GF-D8 (cell line): ENCODE measurements at regions not wholly inside any gene's neighbourhood (a gene's known extent, or its start where the extent isn't known, plus 50 kb on each side); places are given as distances from the start of the nearest gene placed in this dataset.

ENCODE experiments used
- DNase-seq: peaks from one replicate; lab custom pipeline; 2025; lab: John Stamatoyannopoulos, UW

DNA sequence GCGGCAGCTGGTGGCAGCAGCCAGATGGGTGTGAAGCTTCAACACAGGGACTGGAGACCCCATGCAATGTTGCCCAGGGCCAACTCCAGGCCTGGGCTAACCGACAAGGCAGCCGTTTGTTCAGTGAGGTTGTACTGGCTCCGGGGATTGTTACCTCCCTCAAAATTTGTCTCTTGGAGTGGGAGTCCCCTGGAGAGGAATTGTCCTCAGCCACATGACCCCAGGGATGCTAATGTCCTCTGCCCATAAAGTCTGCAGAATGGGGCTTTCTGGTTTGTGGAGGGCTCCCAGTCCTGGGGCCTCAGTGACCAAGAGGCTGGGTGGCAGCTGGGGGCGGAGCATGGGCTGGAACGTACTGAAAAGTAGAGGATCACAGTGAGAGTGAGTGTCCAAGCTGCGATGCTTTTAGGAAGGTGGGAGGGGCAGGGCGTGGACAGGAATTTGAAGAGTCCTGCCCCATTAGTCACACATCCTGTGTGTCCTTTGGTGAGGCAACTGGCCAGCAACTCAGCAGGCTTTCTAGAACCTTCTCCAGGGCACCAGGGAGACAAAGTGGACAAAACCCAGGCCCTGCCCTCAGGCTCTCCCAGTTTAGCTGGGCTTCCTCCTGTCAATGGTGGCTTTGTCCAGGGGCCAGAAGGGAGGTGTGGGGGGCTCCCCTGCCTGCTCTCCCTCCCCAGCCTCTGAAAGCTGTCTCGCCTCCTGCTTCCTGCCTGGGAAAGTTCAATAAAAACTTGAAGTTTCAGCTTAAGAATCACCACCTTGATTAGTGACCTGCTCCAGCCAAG, 114.0 kb downstream of the NSG2 start:
- no peak for DNase-seq

DNA sequence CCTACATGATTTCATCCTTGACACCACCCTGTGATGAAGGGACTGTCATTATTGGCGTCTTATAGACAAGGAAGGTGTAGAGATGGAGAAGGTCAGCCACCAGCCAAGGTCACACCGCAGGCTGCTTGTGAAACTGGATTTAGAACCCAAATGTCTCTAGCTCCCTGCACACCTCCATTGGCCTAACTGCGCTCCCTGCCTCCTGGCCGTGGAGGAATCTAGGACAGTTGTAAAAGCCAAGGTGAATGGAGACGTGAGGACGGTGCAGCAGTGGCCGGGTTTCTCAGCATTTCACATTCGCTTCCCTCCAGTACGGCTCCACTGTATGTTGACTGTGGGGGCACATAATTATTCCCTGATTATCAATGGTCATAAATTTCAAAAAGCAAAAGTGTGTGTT, 119.9 kb downstream of the NSG2 start:
- no peak for DNase-seq

DNA sequence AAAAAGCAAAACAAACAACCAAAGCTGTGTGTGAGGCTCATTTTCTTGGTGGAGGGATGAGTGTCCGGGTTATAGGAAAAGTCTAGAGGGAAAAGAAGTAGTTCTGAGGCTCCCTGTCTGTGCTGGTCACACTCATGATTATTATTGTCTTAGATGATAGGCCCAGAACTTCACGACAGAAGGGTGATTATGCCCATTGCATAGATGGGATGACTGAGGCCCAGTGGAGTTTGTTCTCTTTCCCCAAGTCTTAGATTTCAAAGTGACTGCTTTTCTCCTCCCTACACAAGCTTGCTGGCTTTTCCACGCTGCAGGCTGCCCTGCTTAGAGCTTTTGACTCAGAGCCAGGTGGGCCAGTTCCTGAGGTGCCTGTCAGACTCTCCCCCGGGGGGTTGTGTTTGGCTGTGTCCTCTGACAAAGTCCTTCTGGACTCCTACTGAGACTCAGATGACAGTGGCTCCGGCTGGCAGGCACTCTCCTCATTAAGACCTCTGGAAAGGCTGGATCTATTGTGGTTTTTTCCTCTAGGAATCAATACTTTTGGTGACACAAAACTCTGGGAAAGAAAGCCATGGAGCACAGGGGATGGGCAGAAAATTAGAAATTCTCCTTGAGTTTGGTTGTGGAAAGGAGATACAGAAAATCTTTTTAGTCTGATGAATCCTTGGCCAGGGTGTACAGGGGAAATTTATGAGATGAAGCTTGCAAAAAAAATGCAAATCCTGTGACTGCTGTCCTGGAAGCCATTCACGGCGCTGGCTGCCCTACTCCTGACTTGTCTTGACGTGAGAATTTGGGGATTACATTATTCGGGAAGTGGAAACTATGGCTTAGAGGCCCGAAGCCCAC, 120.9 kb downstream of the NSG2 start:
- no peak for DNase-seq

DNA sequence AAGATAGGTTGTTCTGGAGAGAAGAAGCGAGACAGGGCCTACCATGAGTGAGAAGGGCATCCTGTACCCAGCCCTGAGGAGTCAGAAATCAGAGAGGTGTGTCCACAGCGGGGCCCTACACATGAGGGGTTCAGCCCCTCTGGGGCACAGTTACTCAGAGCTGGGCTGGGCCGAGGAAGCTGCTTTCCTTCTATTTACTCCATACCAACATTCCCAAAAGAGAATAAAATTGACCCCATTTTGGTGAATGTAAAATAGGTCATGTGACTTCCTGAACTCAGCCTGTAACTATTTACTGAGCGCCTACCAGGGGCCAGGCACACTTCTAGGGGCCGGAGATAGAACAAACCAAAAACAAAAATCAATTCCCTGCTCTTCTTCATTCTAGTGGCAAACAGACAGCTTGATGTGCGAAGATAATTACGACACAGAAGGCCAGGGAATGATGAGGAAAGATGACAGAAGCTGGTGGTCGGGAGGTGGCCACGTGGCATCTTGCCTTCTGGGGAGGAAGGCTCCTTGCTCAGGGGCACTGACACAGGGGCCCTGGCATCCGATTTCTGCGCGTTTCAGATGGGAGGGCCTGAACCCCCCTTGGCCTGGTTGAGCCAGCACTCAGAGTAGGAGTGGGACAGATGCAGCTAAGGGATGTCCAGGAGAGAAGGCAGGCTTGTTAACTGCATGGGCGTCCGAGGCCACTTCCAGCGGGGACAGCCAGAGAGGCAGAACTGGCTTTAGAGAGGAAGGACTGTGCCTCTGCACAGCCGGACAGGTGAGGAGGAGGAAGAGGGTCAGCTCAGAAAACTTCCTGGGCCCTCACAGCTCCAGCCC, 121.8 kb downstream of the NSG2 start:
- DNase-seq = no peak

DNA sequence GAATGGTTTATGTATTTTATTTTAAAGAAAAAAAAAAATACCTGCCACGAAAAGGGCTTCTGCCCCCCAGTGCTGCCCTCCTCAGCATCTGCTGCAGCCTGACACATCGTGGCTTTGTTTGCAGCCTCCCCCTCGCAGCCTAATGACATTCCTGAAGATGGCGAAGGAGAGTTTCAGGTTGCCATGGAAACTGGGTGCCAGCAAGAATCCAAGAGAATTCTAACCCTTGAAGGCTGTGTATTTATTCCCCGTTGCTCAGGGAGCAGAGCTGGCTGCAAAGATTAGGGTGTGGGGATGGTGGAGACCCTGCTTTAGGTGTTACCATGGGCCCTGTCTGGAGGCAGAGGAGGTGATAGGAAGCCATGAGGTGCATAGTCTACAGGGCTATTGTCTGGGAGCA, 126.6 kb downstream of the NSG2 start:
- no peak for DNase-seq

DNA sequence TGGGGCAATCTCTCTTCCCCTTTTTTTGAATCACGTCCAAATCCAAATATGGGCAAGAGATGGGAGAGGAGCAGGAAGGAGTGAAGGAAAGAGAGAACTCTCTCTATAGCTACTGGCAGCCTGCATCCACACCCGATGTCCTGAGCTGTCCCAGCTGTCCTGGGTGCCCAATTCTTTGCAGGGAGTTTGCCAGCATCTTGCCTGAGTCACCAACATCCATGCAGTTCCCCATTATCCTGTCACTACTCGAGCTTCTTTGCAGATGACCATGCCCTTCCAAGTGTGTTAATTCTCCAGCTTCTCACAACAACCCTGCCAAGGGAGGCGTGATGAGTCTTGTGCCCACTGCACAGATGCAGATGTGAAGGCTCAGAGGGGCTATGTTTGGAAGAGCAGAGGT, 127.1 kb downstream of the NSG2 start:
- no peak for DNase-seq

DNA sequence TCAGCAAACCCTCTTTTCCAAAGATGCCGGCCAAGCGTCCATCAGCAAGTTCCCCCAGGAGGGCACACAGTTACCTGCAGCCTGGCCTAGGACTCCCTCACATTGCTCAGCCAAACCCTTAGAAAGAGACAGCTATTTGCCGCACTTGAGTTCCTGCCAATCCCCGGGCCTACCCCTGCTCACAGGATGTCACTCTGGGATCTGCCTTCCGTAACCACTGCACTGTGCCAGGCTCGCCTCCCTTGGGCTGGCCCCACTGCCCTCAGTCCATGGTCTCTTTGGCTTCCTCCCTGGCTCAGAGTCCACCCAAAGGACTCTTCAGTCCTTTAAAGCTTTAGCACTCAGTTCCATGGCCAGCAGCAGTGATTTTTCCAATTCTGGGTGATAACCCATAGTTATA, 128.3 kb downstream of the NSG2 start:
- no peak for DNase-seq

DNA sequence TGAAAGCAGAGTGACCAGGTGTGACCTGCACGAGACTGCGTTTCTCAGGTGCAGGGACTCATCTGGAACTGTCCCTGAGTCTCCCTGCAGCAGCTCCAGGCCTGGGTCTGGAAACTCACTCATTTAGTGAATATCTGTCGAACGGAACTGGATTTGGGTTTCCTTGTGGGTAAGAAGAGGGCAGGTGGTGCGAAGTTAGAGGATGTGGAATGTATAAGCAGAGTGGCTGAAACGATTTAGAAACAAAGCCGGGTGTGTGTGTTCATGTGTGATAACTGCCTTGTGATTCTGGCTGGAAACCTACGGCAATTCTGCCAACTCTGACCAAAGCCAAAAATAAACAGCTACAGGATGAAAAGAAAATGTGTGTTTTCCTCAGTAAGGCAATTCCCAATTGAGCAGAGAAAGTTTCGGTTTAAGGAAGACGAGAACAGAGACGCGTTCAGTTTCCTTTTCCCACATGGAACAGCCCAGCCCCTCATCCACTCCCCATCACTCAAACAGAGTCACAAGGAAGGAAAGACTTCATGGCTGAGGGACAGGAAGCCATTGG, 130.3 kb downstream of the NSG2 start:
- DNase-seq = no peak

DNA sequence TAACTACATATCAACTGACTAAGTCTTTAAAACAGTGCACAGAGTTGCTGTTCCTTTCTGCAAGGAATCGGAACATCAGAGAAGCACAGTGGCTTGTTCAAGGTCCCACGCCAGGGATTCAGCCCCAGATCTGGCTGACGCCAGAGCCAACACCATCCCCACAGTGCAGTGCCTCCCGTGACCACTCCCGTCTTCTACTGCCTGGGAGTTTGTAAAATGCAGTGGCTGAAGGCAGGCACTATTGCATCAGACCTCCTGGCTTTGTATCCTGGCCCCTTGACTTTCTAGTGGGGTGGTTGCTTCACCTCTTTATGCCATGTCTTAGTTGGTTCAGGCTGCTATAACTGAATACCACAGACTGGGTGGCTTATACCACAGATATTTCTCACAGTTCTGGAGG, 131.0 kb downstream of the NSG2 start:
- DNase-seq = no peak

DNA sequence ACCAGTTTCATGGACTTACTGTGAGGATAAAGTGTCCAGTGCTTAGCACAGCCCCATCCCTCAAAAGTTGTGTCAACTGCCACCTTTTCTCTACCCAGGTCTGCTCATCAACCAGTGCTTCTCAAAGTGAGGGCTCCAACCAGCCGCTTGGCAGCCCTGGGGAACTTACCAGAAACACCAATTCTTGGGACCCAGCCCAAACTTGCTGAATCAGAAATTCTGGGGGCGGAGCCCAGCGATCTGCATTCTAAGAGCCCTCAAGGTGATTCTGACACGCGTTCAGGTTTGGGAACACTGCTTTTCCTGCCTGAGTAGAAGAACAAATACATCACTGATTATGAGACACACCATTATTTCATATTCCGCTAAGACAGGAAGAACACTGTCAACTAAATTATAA, 132.0 kb downstream of the NSG2 start:
- no peak for DNase-seq

DNA sequence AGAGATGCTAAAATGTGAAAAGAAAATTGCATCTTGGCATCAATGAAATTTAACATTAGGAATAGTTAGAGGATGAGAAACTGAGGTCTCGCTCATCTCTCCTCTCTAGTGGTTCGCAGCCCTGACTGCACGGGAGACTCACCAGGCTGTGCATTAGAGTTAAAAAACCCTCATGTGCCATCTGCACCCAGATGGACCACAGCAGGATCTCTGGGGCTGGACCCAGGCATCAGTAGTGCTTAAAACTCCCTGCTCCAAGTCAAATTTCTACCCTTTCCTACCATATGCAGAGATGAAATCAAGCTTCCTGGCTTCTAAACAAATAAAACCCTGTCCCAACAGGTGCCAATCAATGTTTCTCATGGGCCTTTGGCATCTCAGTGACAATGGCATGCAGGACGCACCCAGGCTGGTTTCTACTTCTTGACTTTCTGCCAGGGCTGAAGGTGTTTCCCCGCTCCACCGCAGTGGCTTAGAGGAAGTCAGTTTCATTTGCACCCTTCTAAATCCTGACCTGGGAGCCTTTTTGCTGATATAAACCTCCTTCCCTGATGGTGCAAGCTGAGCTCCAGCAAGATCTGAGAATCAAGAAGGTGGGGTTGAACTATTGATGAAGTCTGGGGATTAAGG, 132.6 kb downstream of the NSG2 start:
- DNase-seq = no peak

DNA sequence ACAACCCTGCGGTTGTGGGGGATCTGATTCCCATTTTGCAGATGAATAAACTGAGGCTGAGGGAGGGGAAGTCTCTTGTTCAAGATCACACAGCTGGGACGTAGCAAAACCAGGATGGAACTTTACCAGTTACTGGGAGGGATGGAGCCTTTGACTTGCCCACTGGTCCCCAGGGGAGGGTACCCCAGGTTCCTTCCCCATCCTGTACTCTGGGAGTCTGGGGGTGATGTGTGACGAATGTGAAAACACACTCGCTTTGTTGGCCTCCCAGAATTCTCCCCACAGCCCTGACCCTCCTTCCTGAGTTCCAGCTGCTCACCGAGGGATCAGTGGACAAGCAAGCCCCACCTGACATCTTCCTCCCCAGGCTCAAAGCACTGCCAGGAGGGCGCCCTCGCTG, 135.1 kb downstream of the NSG2 start:
- no peak for DNase-seq

DNA sequence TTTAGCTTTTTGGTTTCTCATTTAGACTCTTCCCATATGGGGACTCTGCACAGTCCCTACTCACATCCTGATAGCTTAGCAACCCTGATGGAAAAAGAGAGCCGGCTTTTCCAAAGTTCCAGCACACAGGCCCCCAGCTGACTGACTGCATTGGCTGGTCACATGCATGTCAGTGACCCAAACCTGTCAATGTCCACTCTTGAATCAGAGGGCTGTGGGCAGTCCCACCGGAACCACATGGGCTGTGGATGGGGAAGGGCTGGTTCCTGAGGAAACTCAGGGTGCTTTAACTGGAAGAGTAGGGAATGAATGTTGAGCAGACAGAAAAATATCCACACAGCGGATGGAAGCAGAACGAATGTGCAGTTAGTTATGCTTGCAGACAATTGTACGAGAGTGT, 136.6 kb downstream of the NSG2 start:
- DNase-seq = no peak

DNA sequence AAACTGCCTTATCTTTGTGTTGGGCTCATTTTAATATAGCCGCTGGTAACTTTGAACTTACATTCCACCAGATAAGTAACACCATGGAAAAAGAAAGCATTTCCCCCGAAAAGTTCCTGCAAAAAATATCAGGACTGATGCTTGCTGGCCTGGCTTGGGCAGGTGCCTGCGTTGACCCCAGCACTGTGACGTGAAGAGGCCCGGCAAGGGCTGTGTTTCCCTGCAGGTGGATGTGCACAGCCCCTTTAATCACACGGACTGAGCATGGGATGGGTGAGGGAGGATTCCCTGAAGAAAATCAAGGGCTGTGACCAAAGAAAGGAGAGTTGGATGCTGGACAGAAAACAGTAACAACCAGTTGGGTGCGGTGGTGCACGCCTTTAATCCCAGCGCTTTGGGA, 138.2 kb downstream of the NSG2 start:
- DNase-seq = no peak

DNA sequence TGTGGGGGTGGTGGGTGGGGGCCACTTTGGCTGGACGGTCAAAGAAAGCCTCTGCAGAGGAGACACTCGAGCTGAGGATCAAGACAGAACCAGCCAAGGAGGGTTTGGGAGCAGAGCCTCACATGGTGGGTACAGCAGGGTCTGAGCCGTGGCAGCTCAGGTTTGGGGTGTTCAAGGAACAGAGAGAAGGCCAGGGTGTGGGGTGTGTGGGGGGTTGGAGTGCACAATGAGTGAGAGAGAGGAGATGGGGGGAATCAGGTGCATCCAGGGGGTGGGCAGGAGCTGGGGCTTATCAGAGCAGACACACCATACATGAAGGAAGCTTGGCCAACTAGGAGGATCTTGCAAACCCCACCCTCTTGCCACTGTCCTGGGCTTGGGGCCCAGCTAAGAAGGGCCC, 140.0 kb downstream of the NSG2 start:
- DNase-seq = no peak

DNA sequence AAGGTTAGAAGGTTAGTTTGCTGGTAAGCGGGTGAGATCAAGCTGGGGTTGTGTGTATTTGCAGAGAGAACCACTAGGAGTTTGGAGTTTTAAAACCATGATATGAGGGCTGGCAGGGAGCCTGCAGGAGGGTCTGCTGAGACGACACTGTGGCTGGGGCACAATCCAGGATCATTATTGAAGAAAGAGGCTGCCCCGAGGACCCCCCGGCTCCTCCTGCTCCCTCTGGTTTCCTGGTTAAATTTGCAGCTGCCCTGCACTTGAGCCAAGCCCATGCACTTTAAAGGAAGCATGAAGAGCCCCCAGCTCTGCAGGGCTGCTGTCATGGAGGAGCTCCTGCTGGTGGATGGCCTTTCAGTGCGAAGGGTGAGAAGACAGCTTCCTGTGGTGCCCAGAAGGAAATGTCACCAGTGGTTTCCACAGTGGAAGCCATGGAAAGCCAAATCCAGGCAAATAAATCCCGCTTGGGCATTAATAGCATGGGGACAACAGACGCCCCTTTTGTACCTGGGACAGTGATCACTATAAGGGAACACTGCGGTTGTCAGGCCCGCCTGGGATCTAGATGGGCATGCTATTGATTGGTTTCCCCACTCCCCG, 140.7 kb downstream of the NSG2 start:
- DNase-seq = no peak

DNA sequence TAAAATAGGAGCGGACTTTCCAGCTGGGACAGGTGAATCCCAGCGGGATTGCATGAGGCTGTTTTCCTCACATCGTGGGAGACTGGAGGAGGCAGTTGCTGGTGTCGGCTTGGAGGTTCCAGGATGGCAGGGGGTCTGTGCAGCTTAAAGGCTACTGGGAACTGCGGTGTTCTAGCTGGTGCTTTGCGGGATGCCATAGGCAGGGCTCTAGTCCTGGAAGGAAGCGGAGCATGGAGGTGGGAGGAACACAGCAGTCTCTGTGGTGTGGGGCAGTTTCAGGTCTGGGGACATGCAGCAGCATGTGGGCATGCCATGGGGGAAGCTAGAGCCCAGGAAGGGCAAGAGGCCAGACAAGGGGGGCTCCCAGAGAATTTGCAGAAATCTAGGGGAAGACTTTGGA, 141.5 kb downstream of the NSG2 start:
- DNase-seq = no peak

DNA sequence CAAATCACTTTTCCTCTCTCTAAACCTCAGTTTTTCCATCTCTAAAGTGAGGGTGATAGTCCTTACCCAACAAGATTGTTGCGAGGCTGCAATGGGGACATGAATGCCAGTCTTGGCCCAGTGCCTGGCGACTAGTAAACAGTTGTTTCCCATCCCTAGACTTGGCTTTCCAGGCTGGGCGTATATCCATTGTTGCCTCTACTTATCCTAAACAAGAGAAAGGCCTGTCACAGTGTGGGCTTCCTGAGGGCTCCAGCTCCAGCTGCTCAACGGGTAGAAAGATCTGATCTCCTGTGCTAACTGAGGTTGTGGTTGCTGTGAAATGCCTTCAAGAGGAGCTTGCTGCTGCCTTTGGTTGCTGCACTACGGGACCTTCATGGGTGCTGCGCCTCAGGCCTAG, 142.0 kb downstream of the NSG2 start:
- no peak for DNase-seq

DNA sequence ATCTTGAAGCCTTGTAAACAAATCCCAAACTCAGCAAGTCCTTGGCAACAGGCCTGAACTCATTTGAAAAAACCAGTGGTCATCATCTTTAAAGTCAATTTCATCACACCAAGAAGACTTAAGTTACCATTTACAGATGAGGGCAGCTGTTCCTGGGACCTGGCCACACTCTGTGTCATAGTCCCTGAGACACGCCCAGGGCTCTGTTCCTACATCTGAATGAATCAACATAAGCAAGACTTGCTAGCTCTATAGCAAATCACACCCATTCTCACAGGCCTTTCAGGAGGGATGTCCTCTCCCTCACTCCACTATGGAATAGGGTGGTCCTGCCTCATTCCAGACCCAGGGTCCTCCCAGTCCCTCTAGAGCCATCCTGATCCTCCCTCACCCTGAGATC, 142.8 kb downstream of the NSG2 start:
- DNase-seq = no peak

DNA sequence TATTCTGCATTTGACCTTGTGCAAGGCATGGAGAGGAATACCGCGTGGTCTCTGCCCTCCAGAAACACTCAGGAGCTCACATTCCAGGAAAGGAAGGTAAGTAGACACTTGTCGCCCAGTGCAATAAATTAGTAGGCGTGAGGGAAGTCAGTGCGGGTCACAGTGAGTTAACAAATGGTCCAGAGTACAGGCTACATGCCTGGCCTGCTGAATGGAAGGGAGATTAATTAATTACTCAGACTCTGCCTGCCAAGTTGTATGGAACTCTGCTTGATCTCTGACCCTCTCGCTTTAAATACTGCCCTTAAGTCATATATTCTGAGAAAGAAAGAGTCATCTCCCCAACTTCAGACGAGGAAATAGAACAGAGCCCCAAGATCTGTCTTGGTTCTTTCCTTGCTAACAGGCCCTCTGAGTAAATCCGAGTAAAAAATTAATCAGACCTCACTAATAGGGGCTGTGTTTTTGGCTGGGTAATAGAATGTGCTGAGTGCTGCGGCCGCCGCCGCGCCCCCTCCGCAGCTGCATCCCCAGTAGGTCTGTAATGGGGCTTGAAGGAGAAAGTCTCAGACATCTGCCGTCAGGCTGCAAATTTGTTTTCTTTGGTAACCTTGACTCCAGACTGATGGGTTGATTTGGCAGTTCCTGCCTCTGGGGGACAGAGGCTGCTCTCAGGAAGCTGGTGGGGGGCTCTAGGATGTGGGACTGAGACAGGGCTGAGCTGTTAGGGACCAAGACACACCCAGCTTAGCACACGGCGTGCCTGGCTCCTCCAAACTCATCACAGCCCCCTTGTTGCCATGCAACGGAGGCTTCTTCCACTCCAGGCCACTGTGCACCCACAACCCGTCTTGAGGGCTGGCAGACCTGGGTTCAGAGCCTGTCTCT, 144.4 kb downstream of the NSG2 start:
- no peak for DNase-seq
